Activated CD8-positive, alpha-beta memory T cell treated with anti-CD3 and anti-CD28 coated beads, Interleukin-2, amount 10 ng/mL, durations not matched to agents 7 days and 5 days (primary cell): ENCODE measurements at regions not wholly inside any gene's neighbourhood (a gene's known extent, or its start where the extent isn't known, plus 50 kb on each side); places are given as distances from the start of the nearest gene placed in this dataset.
"Not testable (repeated sequence)": the region's sequence is repeated elsewhere in the genome, so short reads cannot be mapped to it uniquely, and the experiment has no call there.

Experiments
- ATAC-seq: fragments of 150-1000 bp; cut with Tn5 transposase; one replicate; pipeline ENCODE4 v1.10.0; 2021; ENCODE audit warnings: moderate library complexity
- CTCF ChIA-PET: fragments of 350-600 bp; sonication (Branson Sonifier 250); formaldehyde crosslinking; loops from one replicate; lab custom pipeline; 2021; ENCODE audit warnings: antibody characterized with exemption; lab: Charles Lee
- DNase-seq: peaks from one replicate; pipeline ENCODE4 v3.0.0-alpha.2; 2020
- H3K27ac Mint-ChIP-seq: one replicate; pipeline ENCODE4 v1.8.0; 2021; ENCODE audit warnings: mild to moderate bottlenecking, mixed read lengths
- H3K27me3 Mint-ChIP-seq: one replicate; pipeline ENCODE4 v1.8.0; 2021; ENCODE audit warnings: mixed read lengths
- H3K36me3 Mint-ChIP-seq: one replicate; pipeline ENCODE4 v1.8.0; 2021; ENCODE audit warnings: mild to moderate bottlenecking, mixed read lengths
- H3K4me1 Mint-ChIP-seq: one replicate; pipeline ENCODE4 v1.8.0; 2021; ENCODE audit warnings: mixed read lengths
- H3K4me3 Mint-ChIP-seq: one replicate; pipeline ENCODE4 v1.8.0; 2021; ENCODE audit warnings: mild to moderate bottlenecking, moderate library complexity, mixed read lengths
- H3K9me3 Mint-ChIP-seq: one replicate; pipeline ENCODE4 v1.8.0; 2022; ENCODE audit warnings: low read depth, mixed read lengths

DNA sequence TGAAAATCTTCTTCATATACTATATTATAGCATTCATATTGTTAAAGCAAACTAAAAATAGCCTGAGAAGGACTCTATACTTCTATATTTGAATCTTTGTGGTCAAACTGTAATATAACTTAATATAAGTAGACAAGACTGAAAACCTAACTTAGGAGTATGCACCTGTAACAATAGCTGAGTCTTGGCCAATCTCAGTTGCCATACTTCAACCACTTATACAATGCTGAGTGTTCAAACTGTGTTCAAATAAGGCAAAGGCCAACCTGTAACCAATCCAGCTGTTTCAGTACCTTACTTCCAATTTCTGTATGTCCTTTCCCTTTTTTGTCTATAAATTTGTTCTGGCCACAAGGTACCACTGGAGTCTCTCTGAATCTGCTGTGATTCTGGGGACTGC is 1360.8 kb upstream of the CDH9 start:
- ATAC-seq (no peak), DNase-seq (no peak)
- Mint-ChIP-seq H3K36me3 (no peaks in the 10 kb centered on the region), H3K27ac (no peak overlapping the region), H3K4me3 (no peak overlapping the region), H3K27me3 (no peaks in the 10 kb centered on the region), H3K4me1 (no peaks in the 10 kb centered on the region), H3K9me3 (peaks cover 15% of the 10 kb centered on the region)
- CTCF ChIA-PET, result no interaction called here

DNA sequence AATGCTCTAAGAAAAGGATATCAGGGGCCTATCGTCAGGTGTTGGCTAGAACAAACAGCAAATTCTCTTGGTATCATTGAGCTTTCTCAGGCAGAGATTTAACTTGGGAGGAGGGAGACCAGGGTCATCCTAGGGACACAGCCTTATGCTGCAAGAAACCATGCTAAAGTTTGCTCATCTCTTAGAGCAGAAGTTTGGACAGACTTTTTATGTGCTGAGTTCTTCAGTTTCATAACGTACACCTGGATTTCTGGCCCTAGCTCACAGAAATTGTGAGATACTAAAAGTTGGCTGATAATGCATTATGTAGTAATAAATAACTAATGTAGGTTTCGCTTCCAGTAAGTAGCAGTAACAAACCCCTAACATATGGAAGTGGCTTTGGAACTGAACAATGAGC is 1359.8 kb upstream of the CDH9 start:
- Mint-ChIP-seq H3K4me3 (no peak overlapping the region), H3K27ac (no peak overlapping the region), H3K4me1 (no peaks in the 10 kb centered on the region), H3K27me3 (no peaks in the 10 kb centered on the region), H3K9me3 (peaks cover 15% of the 10 kb centered on the region), H3K36me3 (no peaks in the 10 kb centered on the region)
- ATAC-seq (no peak), DNase-seq (no peak)
- CTCF ChIA-PET, result no interaction called here

DNA sequence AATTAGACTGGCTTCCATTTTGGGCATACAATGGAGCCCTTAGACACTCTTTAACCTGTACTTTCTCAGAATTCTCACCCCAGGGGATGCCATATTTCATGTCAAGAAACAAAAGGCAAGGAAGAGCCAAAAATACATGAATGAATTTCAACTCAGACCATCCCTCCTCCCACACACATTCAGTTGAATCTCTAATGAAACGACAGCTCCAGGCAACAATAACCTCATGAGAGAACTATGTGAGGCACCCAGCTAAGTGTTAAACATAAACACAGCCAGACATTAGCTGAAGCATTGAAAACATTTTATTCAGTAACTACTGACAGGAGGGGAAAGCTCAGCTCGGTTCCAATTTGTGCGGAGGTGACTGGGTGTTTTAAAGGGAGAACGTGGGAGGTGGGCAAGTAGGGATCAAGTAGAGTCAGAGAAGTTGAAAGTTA is 1359.1 kb upstream of the CDH9 start:
- CTCF ChIA-PET, result no interaction called here
- H3K4me1 Mint-ChIP-seq, result no peaks in the 10 kb centered on the region
- H3K9me3 Mint-ChIP-seq, result peaks cover 15% of the 10 kb centered on the region
- no peak overlapping the region for H3K4me3 Mint-ChIP-seq
- no peak for DNase-seq
- no peak overlapping the region for H3K27ac Mint-ChIP-seq
- ATAC-seq, result no peak
- H3K27me3 Mint-ChIP-seq, result no peaks in the 10 kb centered on the region
- no peaks in the 10 kb centered on the region for H3K36me3 Mint-ChIP-seq

DNA sequence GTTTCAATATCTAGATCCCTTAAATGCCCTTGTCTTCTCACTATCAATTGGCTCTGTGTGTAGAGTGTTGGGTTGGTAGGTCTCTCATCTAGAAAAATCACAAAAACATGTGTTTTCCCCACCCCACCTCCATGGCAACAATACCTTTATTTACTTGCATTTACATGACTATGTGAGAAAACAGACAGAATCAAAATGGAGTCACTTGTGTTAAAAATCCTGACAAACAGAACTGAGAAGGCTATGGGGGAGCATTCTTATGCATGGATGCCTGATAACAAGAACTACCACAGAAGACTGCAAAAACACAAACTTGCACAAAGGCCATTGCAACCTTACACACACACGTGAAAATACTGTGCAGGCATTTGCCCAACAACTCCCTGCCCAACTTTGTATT is 1352.9 kb upstream of the CDH9 start:
- Mint-ChIP-seq H3K9me3 (no peaks in the 10 kb centered on the region), H3K27me3 (no peaks in the 10 kb centered on the region), H3K4me3 (no peak overlapping the region), H3K4me1 (no peaks in the 10 kb centered on the region), H3K27ac (no peak overlapping the region), H3K36me3 (no peaks in the 10 kb centered on the region)
- DNase-seq (no peak), ATAC-seq (no peak)
- CTCF ChIA-PET, result no interaction called here

DNA sequence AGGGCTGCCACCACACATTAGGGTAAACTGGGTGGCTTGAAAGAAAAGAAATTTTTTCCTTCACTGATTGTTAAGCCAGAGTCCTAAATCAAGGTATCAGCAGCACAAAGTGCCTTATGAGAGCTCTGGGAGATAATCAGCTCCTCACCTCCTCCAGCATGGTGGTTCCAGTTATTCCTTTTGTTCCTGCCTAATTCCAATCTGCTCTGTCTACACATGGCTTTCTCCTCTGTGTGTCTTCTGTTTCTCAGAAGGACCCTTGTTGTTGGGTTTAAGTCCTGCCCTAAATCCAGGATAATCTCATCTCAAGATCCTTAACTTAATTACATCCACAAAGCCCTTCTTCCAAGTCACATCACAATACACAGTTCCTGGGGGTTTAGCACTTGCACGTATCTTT is 1352.0 kb upstream of the CDH9 start:
- H3K27me3 Mint-ChIP-seq, result no peaks in the 10 kb centered on the region
- no peaks in the 10 kb centered on the region for H3K36me3 Mint-ChIP-seq
- no peak for ATAC-seq
- no peak overlapping the region for H3K27ac Mint-ChIP-seq
- CTCF ChIA-PET, result no interaction called here
- no peak for DNase-seq
- H3K4me1 Mint-ChIP-seq, result no peaks in the 10 kb centered on the region
- H3K4me3 Mint-ChIP-seq, result no peak overlapping the region
- H3K9me3 Mint-ChIP-seq, result no peaks in the 10 kb centered on the region

DNA sequence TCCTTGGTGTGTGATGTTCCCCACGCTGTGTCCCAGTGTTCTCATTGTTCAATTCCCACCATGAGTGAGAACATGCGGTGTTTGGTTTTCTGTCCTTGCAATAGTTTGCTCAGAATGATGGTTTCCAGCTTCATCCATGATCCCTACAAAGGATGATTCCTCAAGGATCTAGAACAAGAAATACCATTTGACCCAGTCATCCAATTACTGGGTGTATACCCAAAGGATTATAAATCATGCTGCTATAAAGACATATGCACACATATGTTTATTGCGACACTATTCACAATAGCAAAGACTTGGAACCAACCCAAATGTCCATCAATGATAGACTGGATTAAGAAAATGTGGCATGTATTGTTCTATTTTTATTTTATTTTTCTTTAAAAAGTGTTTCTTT is 1351.3 kb upstream of the CDH9 start:
- H3K9me3 Mint-ChIP-seq, DNase-seq, H3K4me3 Mint-ChIP-seq, H3K27ac Mint-ChIP-seq, ATAC-seq, H3K36me3 Mint-ChIP-seq, H3K27me3 Mint-ChIP-seq, CTCF ChIA-PET, H3K4me1 Mint-ChIP-seq: not testable (repeated sequence)

DNA sequence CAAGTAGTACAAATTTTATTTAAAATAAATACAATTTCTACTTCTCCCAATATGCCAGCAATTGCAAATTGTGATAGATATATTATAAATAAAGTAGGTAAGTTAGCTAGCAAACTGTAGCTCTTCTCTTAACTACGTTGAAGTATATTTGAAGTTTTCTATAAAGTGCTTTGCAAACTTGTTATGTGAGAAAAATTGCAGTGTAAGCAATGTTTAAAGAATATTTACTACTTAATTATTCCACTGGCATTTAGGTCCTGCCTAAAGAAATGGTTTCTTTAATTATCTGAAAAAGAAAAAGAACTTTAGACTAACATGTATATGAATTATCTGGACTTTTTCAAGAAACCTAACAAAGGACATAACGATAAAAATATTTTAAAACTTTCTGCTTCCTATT is 1350.0 kb upstream of the CDH9 start:
- Mint-ChIP-seq H3K27ac (no peak overlapping the region), H3K4me1 (no peaks in the 10 kb centered on the region), H3K4me3 (no peak overlapping the region), H3K9me3 (peaks cover 2% of the 10 kb centered on the region), H3K27me3 (no peaks in the 10 kb centered on the region), H3K36me3 (no peaks in the 10 kb centered on the region)
- ATAC-seq, result no peak
- DNase-seq, result no peak
- CTCF ChIA-PET, result no interaction called here

DNA sequence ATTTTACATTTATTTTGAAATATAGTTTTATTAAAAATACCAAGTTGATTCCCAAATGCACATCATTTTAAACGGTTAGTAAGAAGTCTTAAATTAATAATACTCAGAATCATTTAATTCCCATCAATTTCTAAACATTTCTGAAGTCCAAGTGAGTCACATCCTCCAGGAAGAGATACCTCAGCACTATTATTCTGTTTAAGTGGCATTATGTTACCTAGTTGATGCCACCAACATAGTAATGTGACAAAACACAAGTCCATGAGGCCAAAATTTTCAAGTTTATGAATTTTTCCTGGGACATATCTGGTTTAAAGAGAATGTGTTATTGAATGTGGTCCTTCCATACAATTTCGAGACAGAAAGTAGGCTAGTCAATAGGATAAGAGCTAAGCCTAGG is 1348.3 kb upstream of the CDH9 start:
- Mint-ChIP-seq H3K36me3 (no peaks in the 10 kb centered on the region), H3K4me3 (no peak overlapping the region), H3K27ac (no peak overlapping the region), H3K9me3 (peaks cover 2% of the 10 kb centered on the region), H3K4me1 (no peaks in the 10 kb centered on the region), H3K27me3 (no peaks in the 10 kb centered on the region)
- CTCF ChIA-PET, result no interaction called here
- DNase-seq, result no peak
- no peak for ATAC-seq

DNA sequence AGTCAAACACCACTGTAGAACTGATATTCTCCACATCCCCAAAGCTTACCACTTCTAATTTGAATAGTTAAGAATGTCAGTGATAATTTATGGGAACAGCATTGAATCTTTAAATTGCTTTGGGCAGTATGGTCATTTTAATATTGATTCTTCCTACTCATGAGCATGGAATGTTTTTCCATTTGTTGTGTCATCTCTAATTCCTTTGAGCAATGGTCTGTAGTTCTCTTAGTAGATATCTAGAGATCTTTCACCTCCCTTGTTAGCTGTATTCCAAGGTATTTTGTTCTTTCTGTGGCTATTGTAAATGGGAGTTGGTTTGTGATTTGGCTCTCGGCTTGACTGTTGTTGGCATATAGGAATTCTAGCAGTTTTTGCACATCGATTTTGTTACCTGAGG is 1341.8 kb upstream of the CDH9 start:
- DNase-seq, result no peak
- Mint-ChIP-seq H3K27me3 (no peaks in the 10 kb centered on the region), H3K27ac (no peak overlapping the region), H3K9me3 (peaks cover 9% of the 10 kb centered on the region), H3K4me3 (no peak overlapping the region), H3K4me1 (no peaks in the 10 kb centered on the region), H3K36me3 (no peaks in the 10 kb centered on the region)
- ATAC-seq, result no peak
- CTCF ChIA-PET, result no interaction called here

DNA sequence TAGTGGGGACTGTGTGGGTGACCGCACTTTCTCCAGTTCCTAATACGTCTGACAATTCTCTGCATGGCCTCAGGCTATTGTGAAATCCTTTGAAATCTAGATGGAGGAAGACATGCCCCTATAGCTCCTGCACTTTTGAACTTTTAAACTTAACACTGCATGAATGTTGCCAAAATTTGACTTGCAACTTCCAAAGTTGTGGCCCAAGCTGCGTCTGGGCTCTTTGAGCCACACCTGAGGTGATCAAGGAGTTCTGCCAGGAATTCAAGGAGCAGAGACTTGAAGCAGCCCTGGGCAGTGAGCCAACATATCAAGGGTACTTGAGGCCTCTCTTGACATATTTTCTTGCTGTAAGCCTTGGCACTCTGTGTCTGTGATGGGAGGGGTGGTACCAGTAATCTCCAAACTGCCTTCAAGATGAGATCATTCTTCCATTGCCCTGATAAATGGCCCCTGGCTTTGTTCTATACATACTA is 1336.1 kb upstream of the CDH9 start:
- Mint-ChIP-seq H3K27me3 (no peaks in the 10 kb centered on the region), H3K4me1 (no peaks in the 10 kb centered on the region), H3K4me3 (no peak overlapping the region), H3K36me3 (no peaks in the 10 kb centered on the region), H3K9me3 (peaks cover 6% of the 10 kb centered on the region), H3K27ac (no peak overlapping the region)
- CTCF ChIA-PET, result no interaction called here
- ATAC-seq (no peak), DNase-seq (no peak)

DNA sequence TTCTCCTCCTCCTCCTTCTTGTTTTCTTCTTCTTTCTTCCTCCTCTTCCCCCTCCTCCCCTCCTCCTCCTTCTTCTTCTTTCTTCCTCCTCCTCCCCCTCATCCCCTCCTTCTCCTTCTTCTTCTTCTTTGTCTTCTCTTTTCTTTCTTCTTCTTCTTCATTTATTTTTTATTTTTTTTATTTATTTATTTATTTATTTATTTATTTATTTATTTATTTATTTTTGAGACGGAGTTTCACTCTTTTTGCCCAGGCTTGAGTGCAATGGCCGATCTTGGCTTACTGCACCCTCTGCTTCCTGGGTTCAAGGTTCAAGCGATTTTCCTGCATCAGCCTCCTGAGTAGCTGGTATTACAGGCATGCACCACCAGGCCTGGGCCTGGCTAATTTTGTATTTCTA is 1332.5 kb upstream of the CDH9 start:
- DNase-seq (no peak), ATAC-seq (no peak)
- H3K27ac Mint-ChIP-seq, result no peak overlapping the region
- CTCF ChIA-PET, result no interaction called here
- no peaks in the 10 kb centered on the region for H3K27me3 Mint-ChIP-seq
- H3K36me3 Mint-ChIP-seq, result no peaks in the 10 kb centered on the region
- no peak overlapping the region for H3K4me3 Mint-ChIP-seq
- no peaks in the 10 kb centered on the region for H3K4me1 Mint-ChIP-seq
- peaks cover 8% of the 10 kb centered on the region for H3K9me3 Mint-ChIP-seq

DNA sequence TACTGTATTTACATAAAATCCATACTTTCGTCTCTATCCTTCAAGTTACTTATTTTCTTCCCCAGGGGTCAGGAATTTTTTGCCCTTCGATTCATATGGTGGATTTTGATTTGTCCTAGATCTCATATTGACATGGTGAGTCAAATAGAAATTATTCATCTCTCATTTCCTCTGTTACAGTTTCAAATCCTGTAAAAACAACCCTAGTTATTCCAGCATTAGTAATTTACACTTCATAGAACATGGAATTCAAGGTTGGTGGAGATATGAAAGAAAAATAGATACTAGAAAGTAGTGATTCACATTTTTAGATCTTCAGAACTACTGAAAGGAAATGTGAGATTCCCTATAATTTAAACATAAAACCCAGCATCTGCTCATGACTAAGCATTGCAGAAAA is 1331.0 kb upstream of the CDH9 start:
- Mint-ChIP-seq H3K4me1 (no peaks in the 10 kb centered on the region), H3K36me3 (no peaks in the 10 kb centered on the region), H3K9me3 (peaks cover 11% of the 10 kb centered on the region), H3K27ac (no peak overlapping the region), H3K27me3 (no peaks in the 10 kb centered on the region), H3K4me3 (no peak overlapping the region)
- ATAC-seq (no peak), DNase-seq (no peak)
- CTCF ChIA-PET, result no interaction called here

DNA sequence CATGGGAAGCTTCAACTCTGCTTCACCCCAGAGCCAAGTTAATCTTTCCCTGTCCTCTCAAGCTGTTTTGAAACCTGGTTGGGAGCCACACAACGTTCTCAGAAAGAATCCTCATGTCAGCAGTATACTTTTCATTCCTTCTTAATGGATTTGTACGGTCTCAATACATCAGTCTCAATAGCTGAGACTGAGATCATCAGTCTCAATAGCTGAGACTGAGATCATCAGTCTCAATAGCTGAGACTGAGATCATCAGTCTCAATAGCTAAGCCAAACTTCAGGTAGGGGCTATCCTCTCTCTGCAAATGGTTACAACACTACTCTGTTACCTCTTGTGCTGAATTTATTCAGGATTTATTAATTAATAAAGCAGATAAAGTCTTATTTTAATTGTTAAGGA is 1317.4 kb upstream of the CDH9 start:
- DNase-seq, result no peak
- H3K27ac Mint-ChIP-seq, result no peak overlapping the region
- CTCF ChIA-PET, result no interaction called here
- no peaks in the 10 kb centered on the region for H3K27me3 Mint-ChIP-seq
- ATAC-seq, result no peak
- H3K9me3 Mint-ChIP-seq, result peaks cover 4% of the 10 kb centered on the region
- no peak overlapping the region for H3K4me3 Mint-ChIP-seq
- no peaks in the 10 kb centered on the region for H3K36me3 Mint-ChIP-seq
- H3K4me1 Mint-ChIP-seq, result no peaks in the 10 kb centered on the region

DNA sequence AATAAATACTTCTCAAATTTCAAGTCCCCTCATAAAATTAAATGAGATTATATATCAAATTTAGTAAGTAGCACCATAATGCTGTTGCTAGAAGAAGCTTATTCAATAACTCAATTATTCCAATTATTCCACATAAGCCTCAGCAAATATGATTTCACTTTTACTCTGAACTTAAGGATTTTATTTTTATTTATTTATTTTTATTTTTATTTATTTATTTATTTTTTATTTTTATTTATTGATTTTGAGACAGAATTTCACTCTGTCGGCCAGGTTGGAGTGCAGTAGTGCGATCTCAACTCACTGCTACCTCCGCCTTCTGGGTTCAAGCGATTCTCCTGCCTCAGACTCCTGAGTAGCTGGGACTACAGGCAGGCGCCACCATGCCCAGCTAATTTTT is 1308.3 kb upstream of the CDH9 start:
- DNase-seq, result no peak
- ATAC-seq, result no peak
- Mint-ChIP-seq H3K27ac (no peak overlapping the region), H3K4me3 (no peak overlapping the region), H3K9me3 (peaks cover 6% of the 10 kb centered on the region), H3K27me3 (no peaks in the 10 kb centered on the region), H3K36me3 (no peaks in the 10 kb centered on the region), H3K4me1 (no peaks in the 10 kb centered on the region)
- CTCF ChIA-PET, result no interaction called here

DNA sequence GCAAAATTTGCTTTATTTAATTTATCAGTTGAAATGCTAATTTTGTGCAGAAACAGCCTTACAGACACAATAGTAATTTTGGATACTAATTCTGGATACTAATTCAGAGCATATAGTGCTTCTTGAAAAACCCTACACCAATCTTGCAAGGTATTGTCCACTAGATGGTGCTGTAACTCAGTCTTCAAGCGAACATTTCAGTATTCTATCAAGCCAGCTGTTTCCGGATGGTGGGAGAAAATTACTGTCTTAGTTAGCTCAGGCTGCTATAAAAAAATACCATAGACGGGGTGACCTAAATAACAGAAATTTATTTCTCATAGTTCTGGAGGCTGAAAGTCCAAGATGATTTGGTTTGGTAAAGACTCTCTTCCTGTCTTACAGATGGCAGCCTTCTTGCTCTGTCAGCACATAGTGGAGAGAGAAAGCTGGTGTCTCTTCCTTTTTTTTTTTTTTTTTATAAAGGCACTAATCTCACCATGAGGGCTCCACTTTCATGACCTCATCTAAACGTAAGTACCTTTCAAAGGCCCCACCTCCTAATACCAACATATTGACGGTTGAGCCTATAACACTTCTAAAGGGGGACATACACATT is 1306.5 kb upstream of the CDH9 start:
- CTCF ChIA-PET, result no interaction called here
- DNase-seq (no peak), ATAC-seq (no peak)
- no peaks in the 10 kb centered on the region for H3K27me3 Mint-ChIP-seq
- H3K9me3 Mint-ChIP-seq, result peaks cover 4% of the 10 kb centered on the region
- H3K27ac Mint-ChIP-seq, result no peak overlapping the region
- no peaks in the 10 kb centered on the region for H3K36me3 Mint-ChIP-seq
- no peaks in the 10 kb centered on the region for H3K4me1 Mint-ChIP-seq
- H3K4me3 Mint-ChIP-seq, result no peak overlapping the region
